Psoas muscle (tissue), 7 donors: ENCODE measurements at regions not wholly inside any gene's neighbourhood (a gene's known extent, or its start where the extent isn't known, plus 50 kb on each side); places are given as distances from the start of the nearest gene placed in this dataset.

ENCODE experiments used
- ATAC-seq, 4 donors: fragments of 200-7000 bp; cut with Tn5 transposase; one replicate each; pipeline ENCODE4 v1.9.1; 2020; ENCODE audit warnings: moderate library complexity in 3 of 4, mild to moderate bottlenecking in 2 of 4
- DNase-seq, 2 donors: peaks; one replicate each; pipeline ENCODE4 v3.0.0-alpha.2; 2020
- H3K27ac ChIP-seq: fragments of 200-600 bp; one replicate; pipeline ENCODE4 v1.8.0; 2022
- H3K27me3 ChIP-seq, 3 donors: fragments of 200-600 bp in 1 of 3; one replicate each; pipeline versions ENCODE4 v1.6.1 to v1.8.0; 2013 to 2022; ENCODE audit warnings: low read length in 2 of 3, mild to moderate bottlenecking in 2 of 3, moderate library complexity in 1 of 3; ENCODE audit not compliant: insufficient read depth in 3 of 3
- H3K36me3 ChIP-seq, 2 donors: fragments of 200-600 bp in 1 of 2; one replicate each; pipeline versions ENCODE4 v1.6.1 to v1.8.0; 2013 to 2022; ENCODE audit warnings: low read depth in 1 of 2, mild to moderate bottlenecking in 1 of 2, moderate library complexity in 1 of 2; ENCODE audit not compliant: insufficient read depth in 1 of 2
- H3K4me1 ChIP-seq: fragments of 200-600 bp; one replicate; pipeline ENCODE4 v1.8.0; 2022
- H3K4me3 ChIP-seq: fragments of 200-600 bp; one replicate; pipeline ENCODE4 v1.8.0; 2022; ENCODE audit warnings: mild to moderate bottlenecking
- H3K9me3 ChIP-seq: fragments of 200-600 bp; one replicate; pipeline ENCODE4 v1.8.0; 2022
- CTCF ChIP-seq: fragments of 200-600 bp; IDR thresholded peaks from one replicate; pipeline ENCODE4 v1.8.0; 2022; ENCODE audit warnings: antibody characterized with exemption
- WGBS, 3 donors: extraction: QIAGEN DNeasy Blood & Tissue Kit; methylation state at CpG; one replicate each; pipeline versions ENCODE4 v1.1.6 to v1.1.7; 2013; 5-methylcytosine and 5-hydroxymethylcytosine counted together
- intact Hi-C, 2 donors: fragments of 100-400 bp; cut with DNase I; formaldehyde crosslinking; loops; one replicate each; pipeline versions ENCODE4 v1.11.0 to v1.14.2; 2022
- donor health status: healthy with polysubstance abuse.
- donor health status: DM: no; HTN: no; CAD: no; lungs with moderate emphysema.
- donor health status: Bipolar disorder and iron deficiency.
- donor health status: healthy.
- donor health status: DM: yes; HTN: yes; CAD: no.
- donor health status: DM: no; HTN: no; CAD: no.
- donor health status: DM: yes; HTN: yes; CAD: no.

GRCh38 chr15:35630985-35631384 lies 85.0 kb upstream of the DPH6 start:
- intact Hi-C loops, result no loop called here
- no peak for TF ChIP-seq CTCF
- Histone ChIP-seq H3K9me3 (no peaks in the 10 kb centered on the region), H3K27me3 (no peaks in the 10 kb centered on the region), H3K4me1 (peaks cover 5% of the 10 kb centered on the region), H3K36me3 (no peaks in the 10 kb centered on the region), H3K4me3 (no peak overlapping the region), H3K27ac (no peak overlapping the region)
- WGBS, 3 donors, result 71 to 83% (median 82%) methylated on average over 3 of the region's 3 CpGs
- ATAC-seq (peak in 1 of 4 donors; percentile 10), DNase-seq (no peak)

GRCh38 chr15:35633677-35634076 lies 87.7 kb upstream of the DPH6 start:
- no peak for TF ChIP-seq CTCF
- H3K4me1 ChIP-seq, result peaks cover 5% of the 10 kb centered on the region
- ATAC-seq (no peak), DNase-seq (no peak)
- H3K4me3 ChIP-seq, result no peak overlapping the region
- no peaks in the 10 kb centered on the region for H3K27me3 ChIP-seq
- no peak overlapping the region for H3K27ac ChIP-seq
- no peaks in the 10 kb centered on the region for H3K9me3 ChIP-seq
- H3K36me3 ChIP-seq, result no peaks in the 10 kb centered on the region
- intact Hi-C loops, result no loop called here
- 95 to 96% (median 95%) methylated on average over 3 of the region's 3 CpGs for WGBS, 3 donors

GRCh38 chr15:35646790-35647189 lies 100.8 kb upstream of the DPH6 start:
- 93 to 97% (median 95%) methylated on average over 1 of the region's 1 CpG for WGBS, 3 donors
- no peaks in the 10 kb centered on the region for H3K27me3 ChIP-seq
- H3K4me3 ChIP-seq, result no peak overlapping the region
- no peak for TF ChIP-seq CTCF
- intact Hi-C loops, result no loop called here
- DNase-seq (no peak), ATAC-seq (no peak)
- no peaks in the 10 kb centered on the region for H3K4me1 ChIP-seq
- H3K27ac ChIP-seq, result no peak overlapping the region
- no peaks in the 10 kb centered on the region for H3K36me3 ChIP-seq
- H3K9me3 ChIP-seq, result peaks cover 5% of the 10 kb centered on the region

GRCh38 chr15:35647303-35647702 lies 101.3 kb upstream of the DPH6 start:
- intact Hi-C loops, result no loop called here
- no peaks in the 10 kb centered on the region for H3K36me3 ChIP-seq
- DNase-seq (no peak), ATAC-seq (no peak)
- no peak overlapping the region for H3K27ac ChIP-seq
- no peak overlapping the region for H3K4me3 ChIP-seq
- H3K9me3 ChIP-seq, result peaks cover 3% of the 10 kb centered on the region
- TF ChIP-seq CTCF, result no peak
- no peaks in the 10 kb centered on the region for H3K27me3 ChIP-seq
- H3K4me1 ChIP-seq, result no peaks in the 10 kb centered on the region

GRCh38 chr15:35648941-35649340 lies 103.0 kb upstream of the DPH6 start:
- DNase-seq (no peak), ATAC-seq (no peak)
- Histone ChIP-seq H3K27me3 (no peaks in the 10 kb centered on the region), H3K4me1 (no peaks in the 10 kb centered on the region), H3K9me3 (no peaks in the 10 kb centered on the region), H3K36me3 (no peaks in the 10 kb centered on the region), H3K4me3 (no peak overlapping the region), H3K27ac (no peak overlapping the region)
- intact Hi-C loops, result no loop called here
- TF ChIP-seq CTCF, result no peak
- WGBS, 3 donors, result 82 to 90% (median 89%) methylated on average over 5 of the region's 5 CpGs
